Thoracic aorta (tissue), 2 donors: ENCODE measurements at regions not wholly inside any gene's neighbourhood (a gene's known extent, or its start where the extent isn't known, plus 50 kb on each side); places are given as distances from the start of the nearest gene placed in this dataset.

ENCODE experiments used
- ATAC-seq: fragments of 150-250 bp; one replicate; pipeline ENCODE4 v1.8.0; 2017; ENCODE audit warnings: low read depth; ENCODE audit not compliant: insufficient number of reproducible peaks, low FRiP score
- DNase-seq: peaks from one replicate; pipeline ENCODE4 v3.0.0-alpha.2; 2020; ENCODE audit warnings: low spot score
- H3K27ac ChIP-seq, 2 donors: fragments of 200-600 bp; sonication (generic); 1 replicate in 1 of 2; 2 replicates in 1 of 2; pipeline ENCODE4 v1.5.1; 2016; ENCODE audit warnings: mild to moderate bottlenecking in 2 of 2, moderate library complexity in 2 of 2
- H3K27me3 ChIP-seq: fragments of 200-600 bp; sonication (generic); replicated peaks from 2 replicates; pipeline ENCODE4 v1.6.0; 2016; ENCODE audit warnings: mild to moderate bottlenecking; ENCODE audit not compliant: insufficient read depth
- H3K36me3 ChIP-seq: fragments of 200-600 bp; sonication (generic); one replicate; pipeline ENCODE4 v1.5.1; 2016
- H3K4me1 ChIP-seq, 2 donors: fragments of 200-600 bp; sonication (generic); 1 replicate in 1 of 2; 2 replicates in 1 of 2; pipeline versions ENCODE4 v1.5.1 to v1.6.0; 2016; ENCODE audit warnings: low read depth in 2 of 2, mild to moderate bottlenecking in 1 of 2; ENCODE audit not compliant: control insufficient read depth in 1 of 2
- H3K4me3 ChIP-seq: fragments of 200-600 bp; sonication (generic); 2 replicates; pipeline ENCODE4 v1.5.1; 2016; ENCODE audit warnings: mild to moderate bottlenecking
- H3K9me3 ChIP-seq: fragments of 200-600 bp; sonication (generic); 2 replicates; pipeline ENCODE4 v1.5.1; 2016
- TF ChIP-seq, protein P1 (sequence below): fragments of 200-600 bp; sonication (generic); IDR thresholded peaks from one replicate; pipeline ENCODE4 v1.5.1; 2019; ENCODE audit warnings: antibody characterized with exemption

DNA sequence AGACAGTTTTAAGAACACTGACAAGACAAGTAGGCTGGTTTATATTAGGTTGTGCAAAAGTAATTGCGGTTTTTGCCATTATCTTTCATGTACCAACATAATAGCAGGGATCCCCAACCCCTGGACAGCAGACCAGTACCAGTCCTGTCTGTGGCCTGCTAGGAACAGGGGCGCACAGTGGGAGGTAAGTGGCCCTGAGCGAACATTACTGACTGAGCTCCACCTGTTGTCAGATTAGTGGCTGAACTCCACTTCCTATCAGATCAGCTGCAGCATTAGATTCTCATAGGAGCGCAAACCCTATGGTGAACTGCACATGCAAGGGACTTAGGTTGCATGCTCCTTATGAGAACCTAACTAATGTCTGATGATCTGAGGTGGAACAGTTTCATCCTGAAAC is 921.9 kb downstream of the CCDC85A start:
- TF ChIP-seq, protein P1, sequence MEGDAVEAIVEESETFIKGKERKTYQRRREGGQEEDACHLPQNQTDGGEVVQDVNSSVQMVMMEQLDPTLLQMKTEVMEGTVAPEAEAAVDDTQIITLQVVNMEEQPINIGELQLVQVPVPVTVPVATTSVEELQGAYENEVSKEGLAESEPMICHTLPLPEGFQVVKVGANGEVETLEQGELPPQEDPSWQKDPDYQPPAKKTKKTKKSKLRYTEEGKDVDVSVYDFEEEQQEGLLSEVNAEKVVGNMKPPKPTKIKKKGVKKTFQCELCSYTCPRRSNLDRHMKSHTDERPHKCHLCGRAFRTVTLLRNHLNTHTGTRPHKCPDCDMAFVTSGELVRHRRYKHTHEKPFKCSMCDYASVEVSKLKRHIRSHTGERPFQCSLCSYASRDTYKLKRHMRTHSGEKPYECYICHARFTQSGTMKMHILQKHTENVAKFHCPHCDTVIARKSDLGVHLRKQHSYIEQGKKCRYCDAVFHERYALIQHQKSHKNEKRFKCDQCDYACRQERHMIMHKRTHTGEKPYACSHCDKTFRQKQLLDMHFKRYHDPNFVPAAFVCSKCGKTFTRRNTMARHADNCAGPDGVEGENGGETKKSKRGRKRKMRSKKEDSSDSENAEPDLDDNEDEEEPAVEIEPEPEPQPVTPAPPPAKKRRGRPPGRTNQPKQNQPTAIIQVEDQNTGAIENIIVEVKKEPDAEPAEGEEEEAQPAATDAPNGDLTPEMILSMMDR: no peak
- no peak overlapping the region for H3K4me3 ChIP-seq
- DNase-seq: no peak
- no peak for ATAC-seq
- H3K4me1 ChIP-seq: no peaks in the 10 kb centered on the region
- peaks cover 3% of the 10 kb centered on the region for H3K9me3 ChIP-seq
- H3K36me3 ChIP-seq: no peaks in the 10 kb centered on the region
- no peaks in the 10 kb centered on the region for H3K27me3 ChIP-seq
- H3K27ac ChIP-seq: no peak overlapping the region

DNA sequence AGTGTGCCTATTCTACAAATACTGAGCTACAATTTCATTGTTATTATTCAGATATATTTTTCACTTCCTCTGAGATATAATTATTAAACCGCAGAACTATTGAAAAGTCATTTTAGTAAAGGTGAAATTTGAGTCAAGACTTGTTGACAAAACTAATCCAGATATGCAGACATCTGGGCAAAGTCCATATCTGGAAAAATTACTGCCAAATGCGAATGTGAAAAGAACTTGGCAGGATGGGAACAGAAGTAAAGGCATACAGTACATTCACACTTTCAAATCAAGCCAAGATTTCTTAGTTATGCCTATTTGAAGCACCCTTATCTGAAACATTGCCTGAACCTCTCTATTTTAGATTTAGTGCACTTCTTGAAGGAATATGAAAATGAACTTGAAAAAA is 923.6 kb downstream of the CCDC85A start:
- TF ChIP-seq, protein P1: no peak
- H3K27me3 ChIP-seq: no peaks in the 10 kb centered on the region
- H3K9me3 ChIP-seq: peaks cover 3% of the 10 kb centered on the region
- no peak for DNase-seq
- H3K27ac ChIP-seq: no peak overlapping the region
- ATAC-seq: no peak
- no peaks in the 10 kb centered on the region for H3K36me3 ChIP-seq
- no peak overlapping the region for H3K4me3 ChIP-seq
- H3K4me1 ChIP-seq: no peaks in the 10 kb centered on the region

DNA sequence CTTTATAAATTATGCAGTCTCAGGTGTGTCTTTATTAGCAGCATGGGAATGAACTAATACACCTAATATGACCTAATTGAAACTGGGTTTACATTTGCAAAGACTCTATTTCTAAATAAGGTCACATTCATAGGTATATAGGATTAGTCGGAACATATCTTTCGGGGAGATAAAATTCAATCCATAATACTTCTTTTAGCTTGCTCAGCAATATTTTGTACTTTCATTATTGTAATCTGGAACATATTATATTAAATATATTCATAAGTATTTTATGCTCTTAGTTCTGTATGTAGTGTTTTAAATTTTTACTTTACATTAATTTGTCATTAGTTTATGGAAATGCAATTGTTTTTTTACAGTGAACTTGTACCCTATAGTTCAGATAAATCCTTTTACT is 927.7 kb downstream of the CCDC85A start:
- Histone ChIP-seq H3K27ac (no peak overlapping the region), H3K4me1 (no peaks in the 10 kb centered on the region), H3K36me3 (no peaks in the 10 kb centered on the region), H3K4me3 (no peak overlapping the region), H3K9me3 (peaks cover 3% of the 10 kb centered on the region), H3K27me3 (no peaks in the 10 kb centered on the region)
- no peak for DNase-seq
- ATAC-seq: no peak
- TF ChIP-seq, protein P1: no peak

DNA sequence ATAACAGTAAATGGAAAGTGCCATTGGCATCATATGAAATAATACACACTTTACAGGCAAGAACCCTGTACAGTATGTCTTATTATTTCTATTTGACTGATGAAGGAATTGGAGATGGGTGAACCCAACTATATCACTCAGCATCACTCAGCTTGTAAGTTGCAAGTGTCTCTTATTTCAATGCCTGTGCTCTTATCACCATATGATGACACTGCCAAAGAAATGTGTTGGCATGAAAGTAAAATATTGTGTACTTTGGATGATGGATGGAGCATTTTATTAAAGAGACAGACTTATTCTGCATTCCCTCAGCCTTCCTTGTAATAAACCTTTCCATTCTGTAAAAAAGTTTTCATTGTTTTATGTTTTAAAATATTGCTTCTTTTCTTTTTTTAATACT is 927.5 kb upstream of the VRK2 start:
- Histone ChIP-seq H3K4me1 (no peaks in the 10 kb centered on the region), H3K9me3 (no peaks in the 10 kb centered on the region), H3K27ac (no peak overlapping the region), H3K4me3 (no peak overlapping the region), H3K27me3 (no peaks in the 10 kb centered on the region), H3K36me3 (no peaks in the 10 kb centered on the region)
- DNase-seq (no peak), ATAC-seq (no peak)
- TF ChIP-seq, protein P1: no peak

DNA sequence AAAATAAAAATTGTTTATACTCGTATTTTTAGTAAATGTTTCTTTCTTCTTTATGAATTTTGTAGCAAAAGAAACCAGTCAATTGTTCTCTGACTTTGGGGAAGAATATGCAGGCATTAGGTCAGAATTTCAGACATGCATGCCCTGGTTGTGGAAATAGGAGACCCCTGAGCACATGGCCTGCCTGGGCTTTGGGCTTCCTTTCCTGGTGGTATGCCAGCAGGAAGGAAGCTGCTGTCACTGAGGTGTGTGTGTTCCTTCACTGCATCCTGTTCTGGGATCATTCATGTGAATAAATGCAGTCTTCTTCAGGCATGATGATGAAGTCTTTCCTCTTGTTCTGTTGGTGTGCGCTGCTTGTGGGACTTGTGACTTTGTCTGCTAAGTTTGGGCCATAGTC is 920.2 kb upstream of the VRK2 start:
- DNase-seq (no peak), ATAC-seq (no peak)
- H3K9me3 ChIP-seq: no peaks in the 10 kb centered on the region
- H3K27me3 ChIP-seq: no peaks in the 10 kb centered on the region
- H3K36me3 ChIP-seq: no peaks in the 10 kb centered on the region
- H3K27ac ChIP-seq: no peak overlapping the region
- H3K4me3 ChIP-seq: no peak overlapping the region
- H3K4me1 ChIP-seq: no peaks in the 10 kb centered on the region
- TF ChIP-seq, protein P1: no peak
